HL-60 (cell line): ENCODE measurements at regions not wholly inside any gene's neighbourhood (a gene's known extent, or its start where the extent isn't known, plus 50 kb on each side); places are given as distances from the start of the nearest gene placed in this dataset.
"Not testable (repeated sequence)": the region's sequence is repeated elsewhere in the genome, so short reads cannot be mapped to it uniquely, and the experiment has no call there.

Experiments used
- GABPA ChIP-seq: IDR thresholded peaks from 2 replicates; pipeline ENCODE4 v1.6.1; 2012; ENCODE audit warnings: low read depth
- POLR2AphosphoS5 ChIP-seq: IDR thresholded peaks from 2 replicates; pipeline ENCODE4 v1.6.1; 2012; ENCODE audit warnings: low read depth
- SPI1 ChIP-seq: IDR thresholded peaks from 2 replicates; pipeline ENCODE4 v1.6.1; 2012; ENCODE audit warnings: low read depth, mild to moderate bottlenecking, borderline replicate concordance
- TF ChIP-seq, protein P1 (sequence below): IDR thresholded peaks from one replicate; pipeline ENCODE4 v1.5.1; 2011; ENCODE audit warnings: low read length, control low read depth, inconsistent platforms; ENCODE audit not compliant: insufficient read depth
- TF ChIP-seq, protein P2 (sequence below): IDR thresholded peaks from 2 replicates; pipeline ENCODE4 v1.6.1; 2012; ENCODE audit warnings: low read depth; ENCODE audit not compliant: insufficient replicate concordance

DNA sequence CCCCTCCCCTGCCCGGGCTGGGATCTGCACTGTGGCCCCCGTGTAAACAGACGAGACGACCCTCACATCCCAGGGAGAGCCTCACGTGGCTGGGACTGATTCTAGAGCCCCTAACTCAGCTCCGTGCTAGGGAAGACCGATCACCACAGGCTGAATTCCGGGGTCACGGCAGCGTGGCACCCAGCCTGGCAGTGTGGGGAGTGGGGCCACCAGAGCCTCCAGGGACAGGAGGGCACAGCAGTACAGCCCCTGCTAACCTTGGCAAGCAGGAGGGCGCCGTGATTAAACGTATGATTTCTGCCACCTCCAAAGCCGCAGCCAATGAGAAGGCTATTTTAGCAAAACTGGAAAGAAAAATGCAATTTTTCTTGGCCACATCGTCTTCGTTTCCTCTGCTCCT lies 188.3 kb downstream of the NPIPB11 start:
- TF ChIP-seq, protein P1, sequence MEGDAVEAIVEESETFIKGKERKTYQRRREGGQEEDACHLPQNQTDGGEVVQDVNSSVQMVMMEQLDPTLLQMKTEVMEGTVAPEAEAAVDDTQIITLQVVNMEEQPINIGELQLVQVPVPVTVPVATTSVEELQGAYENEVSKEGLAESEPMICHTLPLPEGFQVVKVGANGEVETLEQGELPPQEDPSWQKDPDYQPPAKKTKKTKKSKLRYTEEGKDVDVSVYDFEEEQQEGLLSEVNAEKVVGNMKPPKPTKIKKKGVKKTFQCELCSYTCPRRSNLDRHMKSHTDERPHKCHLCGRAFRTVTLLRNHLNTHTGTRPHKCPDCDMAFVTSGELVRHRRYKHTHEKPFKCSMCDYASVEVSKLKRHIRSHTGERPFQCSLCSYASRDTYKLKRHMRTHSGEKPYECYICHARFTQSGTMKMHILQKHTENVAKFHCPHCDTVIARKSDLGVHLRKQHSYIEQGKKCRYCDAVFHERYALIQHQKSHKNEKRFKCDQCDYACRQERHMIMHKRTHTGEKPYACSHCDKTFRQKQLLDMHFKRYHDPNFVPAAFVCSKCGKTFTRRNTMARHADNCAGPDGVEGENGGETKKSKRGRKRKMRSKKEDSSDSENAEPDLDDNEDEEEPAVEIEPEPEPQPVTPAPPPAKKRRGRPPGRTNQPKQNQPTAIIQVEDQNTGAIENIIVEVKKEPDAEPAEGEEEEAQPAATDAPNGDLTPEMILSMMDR, result not testable (repeated sequence)
- TF ChIP-seq, protein P2, sequence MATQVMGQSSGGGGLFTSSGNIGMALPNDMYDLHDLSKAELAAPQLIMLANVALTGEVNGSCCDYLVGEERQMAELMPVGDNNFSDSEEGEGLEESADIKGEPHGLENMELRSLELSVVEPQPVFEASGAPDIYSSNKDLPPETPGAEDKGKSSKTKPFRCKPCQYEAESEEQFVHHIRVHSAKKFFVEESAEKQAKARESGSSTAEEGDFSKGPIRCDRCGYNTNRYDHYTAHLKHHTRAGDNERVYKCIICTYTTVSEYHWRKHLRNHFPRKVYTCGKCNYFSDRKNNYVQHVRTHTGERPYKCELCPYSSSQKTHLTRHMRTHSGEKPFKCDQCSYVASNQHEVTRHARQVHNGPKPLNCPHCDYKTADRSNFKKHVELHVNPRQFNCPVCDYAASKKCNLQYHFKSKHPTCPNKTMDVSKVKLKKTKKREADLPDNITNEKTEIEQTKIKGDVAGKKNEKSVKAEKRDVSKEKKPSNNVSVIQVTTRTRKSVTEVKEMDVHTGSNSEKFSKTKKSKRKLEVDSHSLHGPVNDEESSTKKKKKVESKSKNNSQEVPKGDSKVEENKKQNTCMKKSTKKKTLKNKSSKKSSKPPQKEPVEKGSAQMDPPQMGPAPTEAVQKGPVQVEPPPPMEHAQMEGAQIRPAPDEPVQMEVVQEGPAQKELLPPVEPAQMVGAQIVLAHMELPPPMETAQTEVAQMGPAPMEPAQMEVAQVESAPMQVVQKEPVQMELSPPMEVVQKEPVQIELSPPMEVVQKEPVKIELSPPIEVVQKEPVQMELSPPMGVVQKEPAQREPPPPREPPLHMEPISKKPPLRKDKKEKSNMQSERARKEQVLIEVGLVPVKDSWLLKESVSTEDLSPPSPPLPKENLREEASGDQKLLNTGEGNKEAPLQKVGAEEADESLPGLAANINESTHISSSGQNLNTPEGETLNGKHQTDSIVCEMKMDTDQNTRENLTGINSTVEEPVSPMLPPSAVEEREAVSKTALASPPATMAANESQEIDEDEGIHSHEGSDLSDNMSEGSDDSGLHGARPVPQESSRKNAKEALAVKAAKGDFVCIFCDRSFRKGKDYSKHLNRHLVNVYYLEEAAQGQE, result not testable (repeated sequence)
- not testable (repeated sequence) for TF ChIP-seq POLR2AphosphoS5, GABPA, SPI1
